IMR-90 (cell line): ENCODE measurements at regions not wholly inside any gene's neighbourhood (a gene's known extent, or its start where the extent isn't known, plus 50 kb on each side); places are given as distances from the start of the nearest gene placed in this dataset.

Experiments used
- ATAC-seq: fragments of 200-7000 bp; cut with Tn5 transposase; 2 replicates; pipeline ENCODE4 v1.9.1; 2020; ENCODE audit warnings: low read depth, mild to moderate bottlenecking, moderate library complexity
- BruUV-seq: library from RNA; stranded (reverse); fragments of 400-500 nt; replicated peaks from 2 replicates; lab custom pipeline; 2021; lab: Mats Ljungman, UMichigan
- CTCF ChIA-PET: fragments of 300-600 bp; formaldehyde crosslinking; extraction: SDS; loops from one replicate; lab custom pipeline; 2021; ENCODE audit warnings: antibody characterized with exemption; lab: Yijun Ruan, JAX
- POLR2A ChIA-PET: fragments of 300-600 bp; sonication (Branson Sonifier 250); formaldehyde crosslinking; loops from one replicate; lab custom pipeline; 2022; ENCODE audit warnings: antibody characterized with exemption; ENCODE audit not compliant: unreplicated experiment; lab: Charles Lee
- DNase-seq: peaks from one replicate; pipeline ENCODE4 v3.0.0; 2013
- H2AFZ ChIP-seq: replicated peaks from 2 replicates; pipeline ENCODE3; 2013; ENCODE audit warnings: low read length, mild to moderate bottlenecking; ENCODE audit not compliant: poor library complexity
- H2AK5ac ChIP-seq: 2 replicates; pipeline ENCODE4 v1.6.1; 2013; ENCODE audit warnings: low read depth, low read length, inconsistent platforms
- H2AK9ac ChIP-seq: replicated peaks from 2 replicates; pipeline ENCODE3; 2013; ENCODE audit warnings: mild to moderate bottlenecking, low read depth, low read length, moderate library complexity; ENCODE audit not compliant: poor library complexity
- H2BK120ac ChIP-seq: 2 replicates; pipeline ENCODE4 v1.6.1; 2013; ENCODE audit warnings: low read depth, low read length, inconsistent platforms
- H2BK15ac ChIP-seq: 3 replicates; pipeline ENCODE4 v1.6.1; 2013; ENCODE audit warnings: low read depth, low read length, inconsistent platforms
- H2BK20ac ChIP-seq: 2 replicates; pipeline ENCODE4 v1.6.1; 2013; ENCODE audit warnings: low read depth, mild to moderate bottlenecking, inconsistent platforms, low read length, moderate library complexity
- H2BK5ac ChIP-seq: 2 replicates; pipeline ENCODE4 v1.6.1; 2013; ENCODE audit warnings: mild to moderate bottlenecking, low read depth, low read length, inconsistent platforms; ENCODE audit not compliant: poor library complexity, severe bottlenecking
- H3K14ac ChIP-seq: replicated peaks from 2 replicates; pipeline ENCODE4 v1.6.1; 2013; ENCODE audit warnings: low read depth, low read length, inconsistent platforms
- H3K18ac ChIP-seq: 2 replicates; pipeline ENCODE4 v1.6.1; 2013; ENCODE audit warnings: low read depth, low read length, control low read depth
- H3K23ac ChIP-seq: 2 replicates; pipeline ENCODE4 v1.6.1; 2013; ENCODE audit warnings: low read depth, low read length, inconsistent platforms
- H3K27ac ChIP-seq: 2 replicates; pipeline ENCODE4 v1.5.1; 2013; ENCODE audit warnings: mild to moderate bottlenecking, control low read depth, low read length; ENCODE audit not compliant: insufficient read depth
- H3K27me3 ChIP-seq: 2 replicates; pipeline ENCODE4 v1.6.1; 2013; ENCODE audit warnings: low read length; ENCODE audit not compliant: control insufficient read depth, insufficient read depth
- H3K36me3 ChIP-seq: 2 replicates; pipeline ENCODE4 v1.6.1; 2013; ENCODE audit warnings: low read length, mixed read lengths; ENCODE audit not compliant: control insufficient read depth, insufficient read depth
- H3K4ac ChIP-seq: 2 replicates; pipeline ENCODE4 v1.6.1; 2013; ENCODE audit warnings: low read depth, low read length, inconsistent platforms
- H3K4me1 ChIP-seq: 2 replicates; pipeline ENCODE4 v1.6.1; 2013; ENCODE audit warnings: low read length, mixed read lengths; ENCODE audit not compliant: control insufficient read depth, insufficient read depth
- H3K4me2 ChIP-seq: 2 replicates; pipeline ENCODE4 v1.6.1; 2013; ENCODE audit warnings: low read depth, mild to moderate bottlenecking, control low read depth, low read length, moderate library complexity
- H3K4me3 ChIP-seq: 2 replicates; pipeline ENCODE4 v1.5.1; 2013; ENCODE audit warnings: low read depth, mild to moderate bottlenecking, control low read depth, low read length, moderate library complexity; ENCODE audit not compliant: insufficient read depth
- H3K56ac ChIP-seq: 2 replicates; pipeline ENCODE4 v1.6.1; 2013; ENCODE audit warnings: low read length, inconsistent platforms; ENCODE audit not compliant: insufficient read depth; ENCODE audit errors: extremely low read depth
- H3K79me1 ChIP-seq, 2 experiments: 2 replicates each; pipeline ENCODE4 v1.6.1; 2013; ENCODE audit warnings: low read length in 2 of 2, inconsistent platforms in 1 of 2, low read depth in 1 of 2
- H3K9ac ChIP-seq: 2 replicates; pipeline ENCODE4 v1.6.1; 2013; ENCODE audit warnings: low read depth, low read length, control low read depth
- H3K9me1 ChIP-seq: 2 replicates; pipeline ENCODE4 v1.6.1; 2013; ENCODE audit warnings: low read length, inconsistent platforms; ENCODE audit not compliant: insufficient read depth
- H3K9me3 ChIP-seq: 2 replicates; pipeline ENCODE4 v1.6.1; 2013; ENCODE audit warnings: low read length; ENCODE audit not compliant: control insufficient read depth, insufficient read depth
- H4K20me1 ChIP-seq: 2 replicates; pipeline ENCODE4 v1.6.1; 2013; ENCODE audit warnings: low read length, inconsistent platforms; ENCODE audit not compliant: insufficient read depth
- H4K5ac ChIP-seq: 2 replicates; pipeline ENCODE4 v1.6.1; 2013; ENCODE audit warnings: mild to moderate bottlenecking, low read depth, low read length, control low read depth
- H4K8ac ChIP-seq, 2 experiments: 2 replicates each; pipeline ENCODE4 v1.6.1; 2013; ENCODE audit warnings: low read depth in 2 of 2, low read length in 2 of 2, control low read depth in 1 of 2, inconsistent platforms in 1 of 2
- H4K91ac ChIP-seq: 2 replicates; pipeline ENCODE4 v1.6.1; 2013; ENCODE audit warnings: low read depth, low read length, inconsistent platforms; ENCODE audit not compliant: insufficient read depth
- BHLHE40 ChIP-seq: fragments of 150-350 bp; IDR thresholded peaks from 2 replicates; pipeline ENCODE4 v1.6.1; 2016; ENCODE audit warnings: mild to moderate bottlenecking, low read depth, low read length
- CHD1 ChIP-seq: IDR thresholded peaks from 2 replicates; pipeline ENCODE4 v1.6.1; 2012; ENCODE audit warnings: low read depth, low read length, improper control_type of control experiment
- CTCF ChIP-seq: conservative IDR thresholded peaks from 2 replicates; pipeline ENCODE4 v1.5.1; 2012; ENCODE audit warnings: mild to moderate bottlenecking, low read depth, low read length, improper control_type of control experiment
- FOS ChIP-seq: fragments of 150-350 bp; IDR thresholded peaks from 2 replicates; pipeline ENCODE4 v1.6.1; 2016; ENCODE audit warnings: low read depth, low read length
- MAFK ChIP-seq: IDR thresholded peaks from 2 replicates; pipeline ENCODE4 v1.6.1; 2012; ENCODE audit warnings: low read depth, low read length, improper control_type of control experiment
- MAZ ChIP-seq: IDR thresholded peaks from 2 replicates; pipeline ENCODE4 v1.6.1; 2012; ENCODE audit warnings: low read depth, mild to moderate bottlenecking, low read length, improper control_type of control experiment, moderate library complexity, borderline replicate concordance
- NFE2L2 ChIP-seq: fragments of 150-350 bp; IDR thresholded peaks from 2 replicates; pipeline ENCODE4 v1.6.1; 2016; ENCODE audit warnings: low read depth, mild to moderate bottlenecking, low read length
- POLR2A ChIP-seq: IDR thresholded peaks from 2 replicates; pipeline ENCODE4 v1.6.1; 2012; ENCODE audit warnings: mild to moderate bottlenecking, low read depth, low read length
- RAD21 ChIP-seq: IDR thresholded peaks from 2 replicates; pipeline ENCODE4 v1.6.1; 2012; ENCODE audit warnings: low read length, improper control_type of control experiment
- RCOR1 ChIP-seq: IDR thresholded peaks from 2 replicates; pipeline ENCODE4 v1.6.1; 2012; ENCODE audit warnings: mild to moderate bottlenecking, low read length, improper control_type of control experiment; ENCODE audit not compliant: insufficient replicate concordance
- RFX5 ChIP-seq: IDR thresholded peaks from 2 replicates; pipeline ENCODE4 v1.8.0; 2012; ENCODE audit warnings: low read depth, mild to moderate bottlenecking, low read length, moderate library complexity
- SMC3 ChIP-seq: fragments of 150-350 bp; IDR thresholded peaks from 2 replicates; pipeline ENCODE4 v1.6.1; 2016; ENCODE audit warnings: low read depth, mild to moderate bottlenecking, antibody characterized with exemption, low read length, moderate library complexity
- WGBS, 2 experiments: methylation state at CpG; one replicate each; pipeline versions ENCODE4 v1.1.5 to v1.1.7; 2013; ENCODE audit warnings: missing lambda C conversion rate in 2 of 2; ENCODE audit not compliant: insufficient read length in 1 of 2; ENCODE audit errors: extremely low coverage in 2 of 2; 5-methylcytosine and 5-hydroxymethylcytosine counted together
- dilution Hi-C: fragments of 300-500 bp; cut with HindIII; formaldehyde crosslinking; loops from one replicate; pipeline ENCODE4 v1.14.3; 2018; ENCODE audit warnings: low sequenced_read_pairs; ENCODE audit not compliant: unreplicated experiment
- in situ Hi-C: fragments of 300-500 bp; cut with MboI; formaldehyde crosslinking; loops from 3 replicates; pipeline ENCODE4 v1.14.3; 2019; ENCODE audit warnings: low sequenced_read_pairs, inconsistent platforms, mixed read lengths
- intact Hi-C: fragments of 100-400 bp; cut with micrococcal nuclease; formaldehyde crosslinking; loops from 2 replicates; pipeline ENCODE4 v1.10.0; 2022

GRCh38 chr17:47066841-47067682 lies 88.0 kb upstream of the RPRML start:
- Histone ChIP-seq H2AK9ac (peak overlapping the region; percentile 99), H3K27me3 (no peaks in the 10 kb centered on the region), H2BK5ac (peak overlapping the region; percentile 100), H2BK20ac (0 out of 2 replicates have a peak overlapping the region, but pooled peaks have one; percentile 56), H3K79me1 (peaks cover 10 to 31% of the 10 kb centered on the region in 2 experiments), H2BK120ac (peak overlapping the region; percentile 94), H2AFZ (peak overlapping the region; percentile 100), H3K18ac (peak overlapping the region; percentile 99), H3K4me1 (peaks cover 5% of the 10 kb centered on the region; the same call in 1 of the 2 replicates), H3K4me2 (peak overlapping the region; percentile 82), H3K9me1 (peaks cover 3% of the 10 kb centered on the region; the same call in 1 of the 2 replicates), H3K27ac (peak overlapping the region; percentile 99), H3K14ac (peak overlapping the region; percentile 100), H3K4me3 (peak overlapping the region; percentile 96), H2BK15ac (peak overlapping the region; percentile 67; the same call in 1 of the 3 replicates), H3K56ac (peak overlapping the region; percentile 94), H4K5ac (peak overlapping the region; percentile 100), H3K9ac (peak overlapping the region; percentile 98), H4K8ac (peak overlapping the region; percentile 97 to 100), H3K36me3 (peaks cover 6% of the 10 kb centered on the region), H2AK5ac (peak overlapping the region; percentile 98), H4K91ac (peak overlapping the region; percentile 99), H3K23ac (peak overlapping the region; percentile 100), H4K20me1 (no peaks in the 10 kb centered on the region), H3K4ac (peak overlapping the region; percentile 100), H3K9me3 (no peaks in the 10 kb centered on the region)
- DNase-seq (peak; percentile 93), ATAC-seq (peak; percentile 100)
- TF ChIP-seq RCOR1 (no peak), MAZ (peak; percentile 89), MAFK (no peak), SMC3 (no peak), NFE2L2 (no peak), CTCF (0 out of 2 replicates have a peak, but pooled peaks have one; percentile 16), BHLHE40 (0 out of 2 replicates have a peak, but pooled peaks have one; percentile 13), FOS (no peak), POLR2A (peak; percentile 89), CHD1 (no peak), RAD21 (no peak), RFX5 (no peak)
- BruUV-seq: no TSS peak
- WGBS, 2 experiments: 10% methylated on average over 4 of the region's 18 CpGs; no CpG with 5 or more reads in 1 of the 2 experiments
- ChIA-PET CTCF (no interaction called here), POLR2A (interaction anchor here (0.5 kb wide), 1 partner anchor 1053 kb away, joined by 3 read pairs; no protein-coding TSS in a partner anchor)
- dilution Hi-C loops (no loop called here), intact Hi-C loops (no loop called here), in situ Hi-C loops (no loop called here)
